D721Med (cell line): ENCODE measurements at regions not wholly inside any gene's neighbourhood (a gene's known extent, or its start where the extent isn't known, plus 50 kb on each side); places are given as distances from the start of the nearest gene placed in this dataset.

ENCODE experiments used
- DNase-seq: peaks from one replicate; pipeline ENCODE4 v3.0.0; 2011; ENCODE audit warnings: low spot score; ENCODE audit not compliant: insufficient read length
- FAIRE-seq: peaks from 2 replicates; lab custom pipeline; 2011; peaks lifted over from hg19 to GRCh38; lab: Jason Lieb, UNC
- CTCF ChIP-seq: IDR thresholded peaks from 2 replicates; pipeline ENCODE4 v1.5.1; 2012; ENCODE audit warnings: mild to moderate bottlenecking, control low read depth; ENCODE audit not compliant: insufficient read depth; ENCODE audit errors: missing control alignments

DNA sequence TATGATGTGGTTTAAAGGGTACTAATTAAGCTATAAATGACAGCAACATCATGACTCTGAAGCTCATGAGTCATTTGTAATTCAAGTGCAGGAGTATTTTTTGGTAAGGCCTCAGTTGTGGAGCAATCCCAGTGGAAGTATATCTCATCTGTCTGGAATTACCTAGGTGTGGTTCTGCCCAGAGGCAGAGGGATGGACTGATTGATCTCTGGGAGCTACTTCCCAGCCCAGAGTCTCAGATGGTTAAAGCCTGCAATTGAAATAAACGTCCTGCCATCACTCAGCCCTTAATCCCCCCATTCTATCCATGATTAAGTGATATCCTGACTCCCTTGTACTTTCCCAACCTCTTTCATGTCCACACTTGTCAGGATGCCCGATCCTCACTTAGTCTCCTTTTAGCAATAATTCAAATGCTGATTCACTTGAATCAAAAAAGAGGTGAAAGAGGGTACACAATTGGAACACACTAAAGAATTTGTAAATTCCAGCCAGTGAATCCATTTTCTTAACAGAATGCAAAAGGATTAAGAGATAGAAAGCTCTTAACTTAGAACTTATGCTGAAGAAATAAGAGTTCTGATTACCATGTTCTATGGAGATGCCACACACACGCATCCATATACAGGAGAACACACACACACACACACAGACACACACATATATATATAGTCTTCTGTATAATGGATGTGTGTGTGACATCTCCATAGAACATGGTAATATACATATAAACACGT lies 664.4 kb downstream of the NYAP2 start:
- no peak for TF ChIP-seq CTCF
- FAIRE-seq (no peak), DNase-seq (no peak)

DNA sequence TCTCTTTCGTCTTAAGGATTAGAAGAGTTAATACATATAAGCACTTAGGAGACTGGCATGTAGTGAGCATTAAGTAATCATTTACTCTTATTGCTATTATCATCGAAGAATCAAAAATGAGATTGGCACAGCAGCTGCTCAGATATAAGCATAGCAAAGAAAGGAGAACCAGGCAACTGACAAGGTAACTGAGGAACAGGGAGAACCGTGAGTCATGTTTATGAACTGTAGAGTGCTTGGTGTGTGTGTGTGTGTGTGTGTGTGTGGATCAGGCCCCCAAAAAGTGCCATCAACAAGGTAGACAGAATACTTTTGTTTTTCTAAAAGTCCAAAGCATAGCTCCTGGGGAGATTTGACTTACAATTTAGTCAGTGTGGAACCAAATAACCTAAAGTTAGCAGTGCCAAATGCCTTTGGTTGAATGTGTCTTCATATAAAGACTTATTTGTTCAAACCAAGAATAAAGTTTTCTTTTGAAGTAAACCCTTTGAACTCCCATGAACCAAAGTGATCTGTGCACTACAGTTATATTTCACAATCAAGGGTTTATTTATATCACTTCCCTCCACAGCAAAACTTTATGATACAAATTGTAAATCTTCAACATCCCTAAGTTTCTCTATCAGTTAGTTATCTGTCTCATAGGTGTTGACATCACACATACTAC lies 660.6 kb downstream of the NYAP2 start:
- peak; percentile 67 for FAIRE-seq
- no peak for TF ChIP-seq CTCF

GRCh38 chr2:226057914-226058313 lies 658.4 kb downstream of the NYAP2 start:
- no peak for TF ChIP-seq CTCF
- DNase-seq: no peak
- FAIRE-seq: no peak

More for the DNA sequence above, 660.6 kb downstream of the NYAP2 start:
- no peak for DNase-seq

- no peak for TF ChIP-seq CTCF
- DNase-seq (no peak), FAIRE-seq (no peak)
Measured at GRCh38 chr2:226057365-226057764, 657.9 kb downstream of the NYAP2 start.

DNA sequence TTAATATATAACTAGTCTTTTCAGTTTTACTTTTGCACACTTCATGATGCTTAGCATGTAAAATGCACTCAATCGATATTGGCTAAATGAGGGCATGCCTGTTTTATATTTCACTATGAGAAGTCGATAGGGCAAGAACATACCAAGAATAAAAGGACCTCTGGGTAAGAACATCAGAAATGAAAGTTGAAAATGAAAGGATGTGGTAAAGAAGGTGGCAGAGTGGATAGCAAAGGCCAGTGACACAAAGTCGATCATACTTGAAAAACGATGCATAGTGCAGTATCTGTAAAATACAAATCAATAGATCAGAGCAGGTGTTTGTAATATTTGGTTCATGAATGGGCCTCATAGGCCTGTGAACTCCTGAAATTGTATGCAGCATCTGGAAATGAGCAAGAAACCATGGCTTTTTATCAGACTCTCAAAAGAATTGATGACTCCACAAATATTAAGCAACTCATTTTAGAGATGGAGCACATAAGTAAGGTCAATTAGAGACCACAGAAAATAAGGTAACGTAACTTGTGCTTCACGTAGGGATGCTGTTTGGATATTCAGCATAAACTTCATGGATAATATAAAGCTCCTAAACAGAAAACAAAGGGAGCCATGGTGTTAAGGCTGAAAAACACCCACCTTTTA lies 653.4 kb downstream of the NYAP2 start:
- TF ChIP-seq CTCF: no peak
- DNase-seq (no peak), FAIRE-seq (no peak)

GRCh38 chr2:226050822-226051221 lies 651.3 kb downstream of the NYAP2 start:
- no peak for TF ChIP-seq CTCF
- FAIRE-seq (no peak), DNase-seq (no peak)

DNA sequence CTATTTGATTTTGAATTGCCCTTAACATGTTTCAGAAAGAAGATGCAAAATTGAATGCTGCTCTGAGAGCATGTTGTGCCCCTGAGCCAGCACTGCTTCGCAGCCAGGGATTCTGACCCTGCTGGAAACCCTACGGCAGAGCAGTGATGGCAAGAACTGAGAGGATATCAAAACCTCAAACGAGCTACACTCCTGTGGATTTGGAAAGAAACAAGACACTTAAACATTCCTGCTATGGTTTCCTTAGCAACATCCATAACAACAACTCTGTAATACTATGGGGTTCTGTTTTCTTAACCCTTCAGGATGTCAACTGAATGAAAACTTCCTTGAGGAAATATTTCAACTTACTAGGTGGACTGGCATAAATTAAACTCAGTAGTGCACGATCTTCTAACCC lies 649.1 kb downstream of the NYAP2 start:
- DNase-seq: no peak
- no peak for FAIRE-seq

More for the DNA sequence above, 649.1 kb downstream of the NYAP2 start:
- TF ChIP-seq CTCF: no peak
